NCI-H510A treated with DMSO at 0.1 percent for 48 hours (cell line): ENCODE measurements at regions not wholly inside any gene's neighbourhood (a gene's known extent, or its start where the extent isn't known, plus 50 kb on each side); places are given as distances from the start of the nearest gene placed in this dataset.
"Not testable (repeated sequence)": the region's sequence is repeated elsewhere in the genome, so short reads cannot be mapped to it uniquely, and the experiment has no call there.

Experiments
- DNase-seq: peaks from one replicate; lab custom pipeline; 2025; lab: John Stamatoyannopoulos, UW

GRCh38 chr21:35982717-35983116 lies 77.6 kb downstream of the SETD4 start:
- no peak for DNase-seq

- DNase-seq: no peak
Observed at GRCh38 chr21:35981514-35982070, 78.7 kb downstream of the SETD4 start.

- no peak for DNase-seq
Observed at GRCh38 chr21:35980821-35981220, 79.5 kb downstream of the SETD4 start.

- not testable (repeated sequence) for DNase-seq
Observed at GRCh38 chr21:35977860-35978259, 82.5 kb downstream of the SETD4 start.

GRCh38 chr21:35976929-35977328 lies 83.4 kb downstream of the SETD4 start:
- no peak for DNase-seq

- DNase-seq: no peak
Observed at GRCh38 chr21:35976481-35976880, 83.8 kb downstream of the SETD4 start.

- peak; percentile 56 for DNase-seq
Observed at GRCh38 chr21:35974775-35975174, 85.6 kb downstream of the SETD4 start.

GRCh38 chr21:35971824-35972223 lies 88.5 kb downstream of the SETD4 start:
- DNase-seq: no peak

GRCh38 chr21:35969281-35969680 lies 91.0 kb downstream of the SETD4 start:
- no peak for DNase-seq

- no peak for DNase-seq
Observed at GRCh38 chr21:35968564-35968963, 91.8 kb downstream of the SETD4 start.

- no peak for DNase-seq
Observed at GRCh38 chr21:35965699-35966098, 94.6 kb downstream of the SETD4 start.

- no peak for DNase-seq
Observed at GRCh38 chr21:35963920-35964451, 96.3 kb downstream of the SETD4 start.

- DNase-seq: no peak
Observed at GRCh38 chr21:35962917-35963316, 97.4 kb downstream of the SETD4 start.

GRCh38 chr21:35954066-35954465 lies 106.3 kb downstream of the SETD4 start:
- DNase-seq: peak; percentile 81

- DNase-seq: peak; percentile 45
Observed at GRCh38 chr21:35953597-35953996, 106.7 kb downstream of the SETD4 start.

- DNase-seq: no peak
Observed at GRCh38 chr21:35952651-35953340, 107.5 kb downstream of the SETD4 start.

GRCh38 chr21:35948982-35949381 lies 111.3 kb downstream of the SETD4 start:
- no peak for DNase-seq

GRCh38 chr21:35945089-35945671 lies 115.1 kb downstream of the SETD4 start:
- no peak for DNase-seq

- DNase-seq: peak; percentile 95
Observed at GRCh38 chr21:35943752-35944151, 116.6 kb downstream of the SETD4 start.

- DNase-seq: no peak
Observed at GRCh38 chr21:35942211-35943144, 117.8 kb downstream of the SETD4 start.

GRCh38 chr21:35940074-35940927 lies 120.0 kb downstream of the SETD4 start:
- DNase-seq: peak; percentile 92
